CD4-positive, CD25-positive, alpha-beta regulatory T cell (primary cell): ENCODE measurements at regions not wholly inside any gene's neighbourhood (a gene's known extent, or its start where the extent isn't known, plus 50 kb on each side); places are given as distances from the start of the nearest gene placed in this dataset.

Experiments
- ATAC-seq, 2 donors: fragments of 150-1000 bp; cut with Tn5 transposase; one replicate each; pipeline ENCODE4 v1.10.0; 2021; ENCODE audit warnings: low read depth in 2 of 2, moderate number of reproducible peaks in 2 of 2, moderate library complexity in 1 of 2
- DNase-seq, 3 donors: peaks; one replicate each; pipeline versions ENCODE4 v3.0.0 to v3.0.0-alpha.2; 2012 to 2022; ENCODE audit warnings: mixed read lengths in 1 of 3
- H3K27ac ChIP-seq: one replicate; pipeline ENCODE4 v1.7.0; 2013; ENCODE audit warnings: mild to moderate bottlenecking, low read length; ENCODE audit not compliant: insufficient read depth, poor library complexity, severe bottlenecking
- H3K27me3 ChIP-seq: one replicate; pipeline ENCODE4 v1.7.0; 2013; ENCODE audit warnings: low read length; ENCODE audit not compliant: control insufficient read depth, insufficient read depth
- H3K36me3 ChIP-seq: one replicate; pipeline ENCODE4 v1.7.0; 2013; ENCODE audit warnings: mild to moderate bottlenecking, low read length, moderate library complexity; ENCODE audit not compliant: control insufficient read depth, insufficient read depth
- H3K4me1 ChIP-seq: 2 replicates; pipeline ENCODE4 v1.7.0; 2013; ENCODE audit warnings: mild to moderate bottlenecking, low read length; ENCODE audit not compliant: insufficient read depth, control insufficient read depth, poor library complexity, severe bottlenecking
- H3K4me3 ChIP-seq: one replicate; pipeline ENCODE4 v1.7.0; 2013; ENCODE audit warnings: low read depth, mild to moderate bottlenecking, low read length, moderate library complexity
- H3K9me3 ChIP-seq, 2 experiments: 1 replicate in 1 of 2; 2 replicates in 1 of 2; pipeline ENCODE4 v1.7.0; 2013; ENCODE audit warnings: low read length in 2 of 2, mild to moderate bottlenecking in 1 of 2, moderate library complexity in 1 of 2; ENCODE audit not compliant: control insufficient read depth in 2 of 2
- H3K27ac Mint-ChIP-seq, 3 donors: one replicate each; pipeline ENCODE4 v1.8.0; 2020 to 2022; ENCODE audit warnings: mild to moderate bottlenecking in 3 of 3, mixed read lengths in 3 of 3, moderate library complexity in 2 of 3
- H3K27me3 Mint-ChIP-seq: one replicate; pipeline ENCODE4 v1.8.0; 2022; ENCODE audit warnings: mild to moderate bottlenecking, mixed read lengths
- H3K36me3 Mint-ChIP-seq: one replicate; pipeline ENCODE4 v1.8.0; 2020; ENCODE audit warnings: mixed read lengths
- H3K4me1 Mint-ChIP-seq, 4 donors: one replicate each; pipeline ENCODE4 v1.8.0; 2020 to 2022; ENCODE audit warnings: mixed read lengths in 4 of 4, mild to moderate bottlenecking in 1 of 4
- H3K4me3 Mint-ChIP-seq, 4 donors: one replicate each; pipeline ENCODE4 v1.8.0; 2020 to 2022; ENCODE audit warnings: mild to moderate bottlenecking in 4 of 4, mixed read lengths in 4 of 4, moderate library complexity in 3 of 4
- H3K9me3 Mint-ChIP-seq, 7 donors: one replicate each; pipeline ENCODE4 v1.8.0; 2020 to 2022; ENCODE audit warnings: mixed read lengths in 7 of 7, mild to moderate bottlenecking in 3 of 7, moderate library complexity in 2 of 7

DNA sequence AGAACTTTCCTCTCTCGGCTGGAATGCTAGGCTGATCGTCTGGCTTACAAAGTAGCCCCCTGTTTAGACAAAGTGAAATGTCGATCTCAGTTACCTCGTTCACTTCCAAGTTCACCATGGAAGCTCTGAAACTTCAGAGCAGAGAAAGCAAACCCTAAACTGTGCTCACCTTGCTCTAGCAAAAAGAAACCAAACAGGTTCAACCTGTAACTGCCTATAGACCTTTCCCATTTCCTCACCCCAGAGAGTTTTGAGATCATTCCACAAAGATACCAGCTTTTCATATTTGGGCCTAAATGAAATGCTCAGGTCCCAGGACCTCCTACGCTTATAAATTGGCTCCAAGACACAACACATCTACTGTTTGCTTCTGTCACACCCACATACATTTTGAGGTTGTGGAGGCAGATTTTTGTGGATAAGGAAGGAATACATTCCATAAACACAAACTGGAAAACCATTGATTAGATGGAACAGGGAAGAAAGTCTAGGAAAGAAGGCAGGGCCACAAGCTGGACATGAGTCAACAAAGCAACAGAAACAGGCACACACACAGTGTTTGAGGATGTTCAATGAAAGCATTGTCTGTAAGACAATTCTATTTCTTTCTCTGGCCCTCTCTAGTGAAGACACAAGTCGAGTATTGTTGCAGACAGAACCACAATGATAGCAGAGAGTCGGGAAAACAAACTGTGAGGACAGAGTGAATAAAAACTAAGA, 52.8 kb upstream of the TGIF1 start:
- DNase-seq = no peak
- no peaks in the 10 kb centered on the region for H3K4me1 Mint-ChIP-seq
- no peaks in the 10 kb centered on the region for H3K27me3 ChIP-seq
- H3K9me3 ChIP-seq = peaks cover 0 to 5% of the 10 kb centered on the region in 2 experiments
- H3K36me3 ChIP-seq = no peaks in the 10 kb centered on the region
- H3K27me3 Mint-ChIP-seq = peaks cover 7% of the 10 kb centered on the region
- no peak overlapping the region for H3K4me3 ChIP-seq
- H3K9me3 Mint-ChIP-seq = peaks cover 0 to 20% (median 2%) of the 10 kb centered on the region in 7 donors
- no peak overlapping the region for H3K4me3 Mint-ChIP-seq
- peaks cover 4% of the 10 kb centered on the region for H3K36me3 Mint-ChIP-seq
- no peaks in the 10 kb centered on the region for H3K4me1 ChIP-seq
- H3K27ac ChIP-seq = no peak overlapping the region
- ATAC-seq = no peak
- H3K27ac Mint-ChIP-seq = no peak overlapping the region

DNA sequence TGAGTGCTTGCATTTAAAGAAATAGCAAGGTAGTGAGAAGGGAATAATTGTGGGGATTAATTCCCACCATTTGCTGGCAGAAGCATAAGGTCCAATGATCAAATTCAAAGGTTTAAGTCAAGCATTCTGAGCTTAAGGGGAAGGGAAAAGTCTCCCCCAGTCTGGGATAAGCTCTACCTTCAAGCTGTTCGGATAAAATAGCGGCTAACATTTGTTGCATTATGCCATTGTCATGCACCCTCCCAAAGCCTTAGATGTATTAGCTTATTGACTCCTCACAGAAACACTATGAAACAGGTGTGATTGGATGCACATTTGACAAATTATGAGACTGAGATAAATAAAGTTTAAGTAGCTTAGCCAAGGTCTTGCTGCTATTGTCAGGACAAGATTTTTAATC, 52.2 kb upstream of the TGIF1 start:
- no peak overlapping the region for H3K27ac Mint-ChIP-seq
- Histone ChIP-seq H3K4me1 (no peaks in the 10 kb centered on the region), H3K4me3 (no peak overlapping the region), H3K9me3 (peaks cover 0 to 5% of the 10 kb centered on the region in 2 experiments), H3K36me3 (no peaks in the 10 kb centered on the region), H3K27ac (no peak overlapping the region), H3K27me3 (no peaks in the 10 kb centered on the region)
- H3K36me3 Mint-ChIP-seq = peaks cover 4% of the 10 kb centered on the region
- peaks cover 6% of the 10 kb centered on the region for H3K27me3 Mint-ChIP-seq
- DNase-seq = no peak
- no peak overlapping the region for H3K4me3 Mint-ChIP-seq
- peaks cover 0 to 3% (median 0%) of the 10 kb centered on the region in 4 donors for H3K4me1 Mint-ChIP-seq
- no peak for ATAC-seq
- peaks cover 0 to 20% (median 2%) of the 10 kb centered on the region in 7 donors for H3K9me3 Mint-ChIP-seq
